OCI-LY7 (cell line): ENCODE measurements at regions not wholly inside any gene's neighbourhood (a gene's known extent, or its start where the extent isn't known, plus 50 kb on each side); places are given as distances from the start of the nearest gene placed in this dataset.

Experiments
- EZH2phosphoT487 ChIP-seq: fragments of 200-600 bp; sonication (generic); IDR thresholded peaks from 2 replicates; pipeline ENCODE4 v1.6.1; 2018; ENCODE audit warnings: low read depth, borderline replicate concordance, mild to moderate bottlenecking, mixed run types, antibody characterized with exemption, low read length, moderate library complexity, mixed read lengths
- TF ChIP-seq, protein P1 (sequence below): fragments of 200-600 bp; sonication (generic); conservative IDR thresholded peaks from 2 replicates; pipeline ENCODE4 v1.5.1; 2014; ENCODE audit warnings: mild to moderate bottlenecking, antibody characterized with exemption, low read length, moderate library complexity, mixed read lengths

DNA sequence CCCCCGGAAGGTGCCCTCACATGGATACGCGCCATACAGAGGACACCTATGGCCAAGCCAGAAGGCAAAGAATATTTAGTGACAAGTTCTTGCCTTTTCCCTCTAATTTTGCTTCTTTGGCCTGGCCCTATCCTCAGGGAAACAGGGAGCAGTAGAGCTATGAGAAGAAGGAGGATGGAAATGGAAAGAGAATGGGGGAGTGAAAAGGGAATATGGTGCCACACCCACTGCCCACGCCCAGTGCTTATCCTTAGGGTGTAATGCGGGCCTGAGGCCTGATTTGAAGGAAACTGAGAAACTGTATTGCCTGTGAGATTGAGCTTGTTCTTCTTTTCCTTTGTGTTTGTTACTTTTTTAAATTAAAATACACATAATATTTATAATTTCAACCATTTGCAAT is 255.1 kb downstream of the HS3ST3A1 start:
- TF ChIP-seq, protein P1, sequence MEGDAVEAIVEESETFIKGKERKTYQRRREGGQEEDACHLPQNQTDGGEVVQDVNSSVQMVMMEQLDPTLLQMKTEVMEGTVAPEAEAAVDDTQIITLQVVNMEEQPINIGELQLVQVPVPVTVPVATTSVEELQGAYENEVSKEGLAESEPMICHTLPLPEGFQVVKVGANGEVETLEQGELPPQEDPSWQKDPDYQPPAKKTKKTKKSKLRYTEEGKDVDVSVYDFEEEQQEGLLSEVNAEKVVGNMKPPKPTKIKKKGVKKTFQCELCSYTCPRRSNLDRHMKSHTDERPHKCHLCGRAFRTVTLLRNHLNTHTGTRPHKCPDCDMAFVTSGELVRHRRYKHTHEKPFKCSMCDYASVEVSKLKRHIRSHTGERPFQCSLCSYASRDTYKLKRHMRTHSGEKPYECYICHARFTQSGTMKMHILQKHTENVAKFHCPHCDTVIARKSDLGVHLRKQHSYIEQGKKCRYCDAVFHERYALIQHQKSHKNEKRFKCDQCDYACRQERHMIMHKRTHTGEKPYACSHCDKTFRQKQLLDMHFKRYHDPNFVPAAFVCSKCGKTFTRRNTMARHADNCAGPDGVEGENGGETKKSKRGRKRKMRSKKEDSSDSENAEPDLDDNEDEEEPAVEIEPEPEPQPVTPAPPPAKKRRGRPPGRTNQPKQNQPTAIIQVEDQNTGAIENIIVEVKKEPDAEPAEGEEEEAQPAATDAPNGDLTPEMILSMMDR: no peak
- TF ChIP-seq EZH2phosphoT487: no peak
